Esophagus squamous epithelium (tissue), 5 donors: ENCODE measurements at regions not wholly inside any gene's neighbourhood (a gene's known extent, or its start where the extent isn't known, plus 50 kb on each side); places are given as distances from the start of the nearest gene placed in this dataset.

Experiments used
- DNase-seq: peaks from one replicate; lab custom pipeline; 2025; lab: John Stamatoyannopoulos, UW
- H3K27ac ChIP-seq, 4 donors: fragments of 200-600 bp; sonication (generic); one replicate each; pipeline ENCODE4 v1.5.1; 2016 to 2019; ENCODE audit warnings: mild to moderate bottlenecking in 1 of 4
- H3K27me3 ChIP-seq, 4 donors: fragments of 200-600 bp; sonication (generic); 1 replicate in 3 of 4; 2 replicates in 1 of 4; pipeline versions ENCODE4 v1.5.1 to v1.6.0; 2017 to 2021; ENCODE audit warnings: antibody characterized with exemption in 1 of 4
- H3K36me3 ChIP-seq, 3 donors: fragments of 200-600 bp; sonication (generic); one replicate each; pipeline ENCODE4 v1.5.1; 2016 to 2019
- H3K4me1 ChIP-seq, 3 donors: fragments of 200-600 bp; sonication (generic); one replicate each; pipeline ENCODE4 v1.5.1; 2017 to 2019
- H3K4me3 ChIP-seq, 4 donors: fragments of 200-600 bp; sonication (generic); 1 replicate in 3 of 4; 2 replicates in 1 of 4; pipeline ENCODE4 v1.5.1; 2016 to 2019; ENCODE audit warnings: mild to moderate bottlenecking in 2 of 4, moderate library complexity in 1 of 4
- H3K9me3 ChIP-seq, 3 donors: fragments of 200-600 bp; sonication (generic); one replicate each; pipeline ENCODE4 v1.5.1; 2016 to 2019
- POLR2A ChIP-seq, 4 donors: fragments of 450-650 bp; IDR thresholded peaks; one replicate each; pipeline ENCODE4 v1.6.1; 2017; ENCODE audit warnings: antibody characterized with exemption in 4 of 4, mild to moderate bottlenecking in 4 of 4, moderate library complexity in 3 of 4
- WGBS, 2 donors: methylation state at CpG; one replicate each; pipeline ENCODE4 v1.1.5; 2018; 5-methylcytosine and 5-hydroxymethylcytosine counted together
- intact Hi-C: fragments of 100-400 bp; cut with DNase I; formaldehyde crosslinking; loops from one replicate; pipeline ENCODE4 v1.15.0; 2022
- TF ChIP-seq, protein P1 (sequence below), 6 experiments: fragments of 450-650 bp in 4 of 6; fragments of 200-600 bp in 2 of 6; sonication (generic) in 2 of 6; IDR thresholded peaks; one replicate each; pipeline ENCODE4 v1.5.1; 2016 to 2019; ENCODE audit warnings: antibody characterized with exemption in 6 of 6, mild to moderate bottlenecking in 4 of 6, moderate library complexity in 4 of 6
- donor health status: DM: yes; HTN: yes; CAD: no.

DNA sequence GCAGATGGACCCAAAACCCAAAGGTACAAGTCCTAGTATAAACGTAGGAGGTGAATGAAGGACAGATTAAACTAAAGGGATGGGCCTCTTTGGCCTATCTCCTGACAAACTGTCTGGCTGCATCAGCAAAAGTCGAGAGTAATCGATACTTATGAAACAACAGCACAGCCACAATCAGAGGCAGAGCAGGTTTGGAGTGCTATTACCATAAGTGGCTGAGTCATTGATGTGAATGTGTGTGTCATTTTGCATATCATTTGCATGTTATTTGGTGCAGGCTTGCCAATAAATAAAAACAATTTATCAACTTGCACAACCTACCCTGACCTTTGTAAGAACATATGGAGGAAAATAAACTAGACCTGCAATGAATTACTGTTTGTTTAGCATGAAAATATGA, 283.1 kb downstream of the NUF2 start:
- no peaks in the 10 kb centered on the region for H3K36me3 ChIP-seq
- no peaks in the 10 kb centered on the region for H3K4me1 ChIP-seq
- no peaks in the 10 kb centered on the region for H3K9me3 ChIP-seq
- H3K4me3 ChIP-seq, result no peak overlapping the region
- H3K27me3 ChIP-seq, result no peaks in the 10 kb centered on the region
- 57 to 67% methylated on average over 3 of the region's 3 CpGs for WGBS, 2 donors
- intact Hi-C loops, result no loop called here
- no peak for DNase-seq
- H3K27ac ChIP-seq, result no peak overlapping the region
- no peak for TF ChIP-seq POLR2A (IDR thresholded peaks at IDR 0.05)
- TF ChIP-seq, protein P1, sequence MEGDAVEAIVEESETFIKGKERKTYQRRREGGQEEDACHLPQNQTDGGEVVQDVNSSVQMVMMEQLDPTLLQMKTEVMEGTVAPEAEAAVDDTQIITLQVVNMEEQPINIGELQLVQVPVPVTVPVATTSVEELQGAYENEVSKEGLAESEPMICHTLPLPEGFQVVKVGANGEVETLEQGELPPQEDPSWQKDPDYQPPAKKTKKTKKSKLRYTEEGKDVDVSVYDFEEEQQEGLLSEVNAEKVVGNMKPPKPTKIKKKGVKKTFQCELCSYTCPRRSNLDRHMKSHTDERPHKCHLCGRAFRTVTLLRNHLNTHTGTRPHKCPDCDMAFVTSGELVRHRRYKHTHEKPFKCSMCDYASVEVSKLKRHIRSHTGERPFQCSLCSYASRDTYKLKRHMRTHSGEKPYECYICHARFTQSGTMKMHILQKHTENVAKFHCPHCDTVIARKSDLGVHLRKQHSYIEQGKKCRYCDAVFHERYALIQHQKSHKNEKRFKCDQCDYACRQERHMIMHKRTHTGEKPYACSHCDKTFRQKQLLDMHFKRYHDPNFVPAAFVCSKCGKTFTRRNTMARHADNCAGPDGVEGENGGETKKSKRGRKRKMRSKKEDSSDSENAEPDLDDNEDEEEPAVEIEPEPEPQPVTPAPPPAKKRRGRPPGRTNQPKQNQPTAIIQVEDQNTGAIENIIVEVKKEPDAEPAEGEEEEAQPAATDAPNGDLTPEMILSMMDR (IDR thresholded peaks at IDR 0.05), result no peak

DNA sequence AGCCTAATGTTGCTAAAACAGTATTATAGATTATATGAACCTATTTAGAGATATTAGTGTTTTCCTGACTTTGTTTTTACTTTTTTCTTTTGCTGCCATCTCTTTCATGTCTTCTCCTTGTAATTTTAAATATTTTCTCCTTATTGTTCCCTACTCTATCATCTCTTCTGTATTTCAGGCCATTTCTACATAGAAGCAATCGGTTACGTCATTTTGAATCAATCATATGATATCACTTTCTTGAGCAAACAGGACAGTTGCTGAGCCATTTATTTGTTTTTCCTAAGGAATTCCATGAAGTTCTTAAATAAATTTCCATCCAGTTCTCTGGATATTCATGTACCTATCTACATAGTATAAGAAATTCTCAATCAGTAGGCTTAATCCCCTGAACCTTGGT, 287.2 kb downstream of the NUF2 start:
- Histone ChIP-seq H3K36me3 (no peaks in the 10 kb centered on the region), H3K9me3 (no peaks in the 10 kb centered on the region), H3K4me3 (no peak overlapping the region), H3K27ac (no peak overlapping the region), H3K27me3 (no peaks in the 10 kb centered on the region), H3K4me1 (no peaks in the 10 kb centered on the region)
- intact Hi-C loops, result no loop called here
- 86 to 87% methylated on average over 2 of the region's 2 CpGs for WGBS, 2 donors
- DNase-seq, result no peak
- TF ChIP-seq POLR2A (IDR thresholded peaks at IDR 0.05), result no peak
- TF ChIP-seq, protein P1 (IDR thresholded peaks at IDR 0.05), result no peak

GRCh38 chr1:163609858-163610257, 288.1 kb downstream of the NUF2 start:
- no peak for DNase-seq
- 40 to 49% methylated on average over 3 to 4 of the region's 4 CpGs for WGBS, 2 donors

DNA sequence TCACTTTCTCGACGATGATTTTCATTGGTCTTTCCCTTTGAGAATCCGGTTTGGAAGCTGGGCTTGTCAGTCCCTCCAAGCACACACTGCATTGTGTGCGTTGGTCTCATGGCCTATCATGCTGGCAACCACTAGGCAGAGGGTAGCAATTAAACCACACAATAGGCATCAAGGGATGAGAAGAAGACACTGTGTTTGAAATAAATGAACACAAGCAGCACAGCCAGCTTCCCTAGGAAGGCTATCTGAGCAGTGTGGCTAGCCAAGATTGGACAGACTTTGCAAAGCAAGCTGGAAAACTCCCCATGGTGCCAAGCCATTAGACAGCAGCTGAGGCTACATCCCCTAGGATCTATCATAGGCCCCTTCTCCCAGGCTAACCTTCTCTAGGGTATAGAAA, 288.7 kb downstream of the NUF2 start:
- H3K9me3 ChIP-seq, result no peaks in the 10 kb centered on the region
- 77 to 79% methylated on average over 4 of the region's 4 CpGs for WGBS, 2 donors
- TF ChIP-seq, protein P1 (IDR thresholded peaks at IDR 0.05), result no peak
- TF ChIP-seq POLR2A (IDR thresholded peaks at IDR 0.05), result no peak
- H3K36me3 ChIP-seq, result no peaks in the 10 kb centered on the region
- DNase-seq, result no peak
- no peaks in the 10 kb centered on the region for H3K4me1 ChIP-seq
- intact Hi-C loops, result no loop called here
- H3K27me3 ChIP-seq, result no peaks in the 10 kb centered on the region
- H3K4me3 ChIP-seq, result no peak overlapping the region
- H3K27ac ChIP-seq, result no peak overlapping the region

More at GRCh38 chr1:163609858-163610257, 288.1 kb downstream of the NUF2 start:
- Histone ChIP-seq H3K9me3 (no peaks in the 10 kb centered on the region), H3K36me3 (no peaks in the 10 kb centered on the region), H3K4me3 (no peak overlapping the region), H3K4me1 (no peaks in the 10 kb centered on the region), H3K27ac (no peak overlapping the region), H3K27me3 (no peaks in the 10 kb centered on the region)
- intact Hi-C loops, result no loop called here
- TF ChIP-seq POLR2A (IDR thresholded peaks at IDR 0.05), result no peak
- TF ChIP-seq, protein P1 (IDR thresholded peaks at IDR 0.05), result no peak

DNA sequence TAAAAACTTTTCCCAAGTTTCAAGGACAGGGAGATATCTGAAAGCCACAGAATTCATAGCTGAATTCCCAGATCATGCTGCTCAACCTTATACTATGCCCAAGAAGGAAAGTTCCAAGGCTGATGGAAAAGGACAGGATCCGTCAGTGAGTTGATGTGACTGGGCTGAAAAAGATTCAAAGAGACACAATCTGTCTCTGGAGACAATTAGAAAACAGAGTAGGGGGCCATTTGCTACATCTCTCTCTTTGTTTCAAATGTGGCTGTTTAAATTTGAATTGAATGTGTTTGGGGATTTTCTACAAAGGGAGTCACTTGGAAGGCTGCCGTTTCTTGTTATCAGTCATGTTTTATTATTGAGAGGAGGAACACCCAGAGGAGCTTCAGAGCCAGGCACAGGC, 292.6 kb downstream of the NUF2 start:
- Histone ChIP-seq H3K4me1 (no peaks in the 10 kb centered on the region), H3K4me3 (no peak overlapping the region), H3K27ac (no peak overlapping the region), H3K36me3 (no peaks in the 10 kb centered on the region), H3K9me3 (no peaks in the 10 kb centered on the region), H3K27me3 (no peaks in the 10 kb centered on the region)
- no peak for DNase-seq
- intact Hi-C loops, result no loop called here
- TF ChIP-seq, protein P1 (IDR thresholded peaks at IDR 0.05), result no peak
- TF ChIP-seq POLR2A (IDR thresholded peaks at IDR 0.05), result no peak
- 49 to 61% methylated on average over 2 of the region's 2 CpGs for WGBS, 2 donors
